Posterior vena cava (tissue), 2 donors: ENCODE measurements at regions not wholly inside any gene's neighbourhood (a gene's known extent, or its start where the extent isn't known, plus 50 kb on each side); places are given as distances from the start of the nearest gene placed in this dataset.

Experiments used
- DNase-seq: peaks from one replicate; pipeline ENCODE4 v3.0.0-alpha.2; 2020; ENCODE audit warnings: low spot score
- intact Hi-C, 2 donors: fragments of 100-400 bp; cut with DNase I; formaldehyde crosslinking; loops; one replicate each; pipeline versions ENCODE4 v1.14.1 to v1.14.2; 2022 to 2023
- donor health status: DM: yes; HTN: yes; CAD: no.
- donor health status: DM: yes; HTN: yes; CAD: no.

- DNase-seq = peak; percentile 34
- intact Hi-C loops = no loop called here
Measured at GRCh38 chr1:29746076-29746665, 509.8 kb downstream of the PTPRU start.

- peak; percentile 47 for DNase-seq
- intact Hi-C loops = no loop called here
Measured at GRCh38 chr1:29744684-29745490, 508.6 kb downstream of the PTPRU start.

DNA sequence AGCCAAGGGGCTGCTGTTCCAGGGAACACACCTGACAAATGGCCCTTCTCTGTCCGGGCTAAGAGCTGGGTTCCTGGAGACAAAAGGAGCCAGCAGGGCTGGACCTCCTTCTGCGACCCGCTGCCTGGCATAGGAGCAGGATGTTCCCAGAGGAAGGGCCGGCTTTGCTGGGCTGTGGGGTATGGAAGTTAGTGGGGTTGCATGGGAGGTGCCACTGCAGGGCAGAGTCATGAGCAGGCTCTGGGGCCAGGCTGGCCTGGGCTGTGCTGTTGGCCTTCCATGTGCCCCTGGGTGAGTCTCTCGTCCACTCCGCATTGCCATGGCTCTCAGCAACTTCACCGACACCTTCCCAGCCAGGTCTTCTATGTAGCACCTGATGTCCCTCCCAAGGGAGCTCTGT lies 507.6 kb downstream of the PTPRU start:
- intact Hi-C loops = no loop called here
- DNase-seq = peak; percentile 62

GRCh38 chr1:29743264-29743663 lies 506.9 kb downstream of the PTPRU start:
- intact Hi-C loops = no loop called here
- peak; percentile 6 for DNase-seq

GRCh38 chr1:29739176-29739575 lies 502.9 kb downstream of the PTPRU start:
- DNase-seq = no peak
- intact Hi-C loops = no loop called here

GRCh38 chr1:29736582-29737188 lies 500.4 kb downstream of the PTPRU start:
- intact Hi-C loops = no loop called here
- DNase-seq = no peak

- intact Hi-C loops = loop anchor here in 1 of 2 donors (2.0 kb wide), 1 partner anchor 204 kb away; no protein-coding TSS in a partner anchor
- no peak for DNase-seq
Measured at GRCh38 chr1:29732453-29732852, 496.1 kb downstream of the PTPRU start.

- no peak for DNase-seq
Measured at GRCh38 chr1:29730623-29731022, 494.3 kb downstream of the PTPRU start.

DNA sequence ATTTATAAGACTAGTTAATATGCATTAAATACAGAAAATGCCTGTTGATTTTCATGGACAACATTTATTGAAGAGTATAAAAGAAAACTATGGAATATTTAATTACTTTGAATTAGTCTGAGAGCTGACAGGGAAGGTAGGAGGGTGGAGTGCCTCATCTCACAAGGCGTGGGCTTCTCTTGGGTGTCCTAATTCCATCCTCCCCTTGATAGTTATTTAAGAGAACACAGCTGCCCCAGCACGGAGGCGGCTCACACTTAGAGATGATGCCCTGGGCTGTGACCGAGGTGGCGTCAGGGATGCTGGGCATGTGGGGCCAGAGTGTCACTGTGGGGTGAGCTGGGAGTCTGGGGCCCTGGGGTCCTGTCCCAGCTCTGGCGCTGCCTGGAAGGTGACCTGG lies 493.0 kb downstream of the PTPRU start:
- DNase-seq = no peak
- intact Hi-C loops = no loop called here

More at GRCh38 chr1:29730623-29731022, 494.3 kb downstream of the PTPRU start:
- intact Hi-C loops = no loop called here

GRCh38 chr1:29728703-29729102 lies 492.4 kb downstream of the PTPRU start:
- DNase-seq = no peak
- intact Hi-C loops = no loop called here

GRCh38 chr1:29725262-29725661 lies 488.9 kb downstream of the PTPRU start:
- no peak for DNase-seq
- intact Hi-C loops = no loop called here

- intact Hi-C loops = no loop called here
Measured at GRCh38 chr1:29722598-29722997, 486.3 kb downstream of the PTPRU start.

GRCh38 chr1:29719253-29719652 lies 482.9 kb downstream of the PTPRU start:
- intact Hi-C loops = no loop called here
- DNase-seq = no peak

More at GRCh38 chr1:29722598-29722997, 486.3 kb downstream of the PTPRU start:
- no peak for DNase-seq

DNA sequence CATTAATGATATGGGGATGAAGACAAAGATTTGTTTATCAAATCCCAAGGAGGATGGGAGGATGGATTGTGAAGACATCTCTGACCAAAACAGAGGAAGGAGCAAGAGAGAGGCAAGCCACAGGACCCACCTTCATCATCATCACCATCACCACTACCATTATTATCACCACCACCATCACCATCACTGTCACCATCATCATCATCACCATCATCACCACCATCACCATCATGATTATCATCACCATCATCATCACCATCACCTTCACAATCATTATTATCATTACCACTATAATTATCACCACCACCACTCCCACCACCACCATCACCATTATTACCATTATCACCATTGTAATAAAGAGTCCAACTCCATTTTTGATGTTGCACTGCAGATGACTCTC lies 482.5 kb downstream of the PTPRU start:
- intact Hi-C loops = no loop called here
- DNase-seq = no peak

- DNase-seq = peak; percentile 20
- intact Hi-C loops = no loop called here
Measured at GRCh38 chr1:29716306-29716705, 480.0 kb downstream of the PTPRU start.

GRCh38 chr1:29713857-29714256 lies 477.5 kb downstream of the PTPRU start:
- intact Hi-C loops = no loop called here
- no peak for DNase-seq

- peak; percentile 54 for DNase-seq
- intact Hi-C loops = no loop called here
Measured at GRCh38 chr1:29712801-29713200, 476.5 kb downstream of the PTPRU start.

DNA sequence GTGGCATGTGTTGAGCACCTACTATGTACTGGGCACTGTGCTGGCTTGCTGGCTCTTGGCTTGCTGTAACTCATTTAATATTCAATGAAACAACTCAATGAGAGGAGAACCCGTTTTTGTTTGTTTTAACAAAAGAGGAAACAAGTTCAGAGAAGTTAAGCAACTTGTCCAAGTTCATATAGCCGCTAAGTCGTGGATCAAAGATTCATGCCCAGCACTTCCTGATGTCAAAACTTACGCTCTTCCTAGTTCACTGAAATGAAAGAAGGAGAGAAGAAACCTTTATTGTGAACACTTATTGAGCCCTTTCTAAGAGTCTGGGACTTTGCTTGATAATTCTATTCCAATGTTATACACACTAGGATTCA lies 475.9 kb downstream of the PTPRU start:
- intact Hi-C loops = no loop called here
- no peak for DNase-seq

- DNase-seq = peak; percentile 83
- intact Hi-C loops = no loop called here
Measured at GRCh38 chr1:29711582-29712283, 475.4 kb downstream of the PTPRU start.

GRCh38 chr1:29709704-29710280 lies 473.5 kb downstream of the PTPRU start:
- peak; percentile 26 for DNase-seq
- intact Hi-C loops = no loop called here
